SK-N-DZ (cell line): ENCODE measurements at regions not wholly inside any gene's neighbourhood (a gene's known extent, or its start where the extent isn't known, plus 50 kb on each side); places are given as distances from the start of the nearest gene placed in this dataset.

ENCODE experiments used
- DNase-seq: peaks from one replicate; pipeline ENCODE4 v3.0.0-alpha.2; 2015; ENCODE audit warnings: low spot score

DNA sequence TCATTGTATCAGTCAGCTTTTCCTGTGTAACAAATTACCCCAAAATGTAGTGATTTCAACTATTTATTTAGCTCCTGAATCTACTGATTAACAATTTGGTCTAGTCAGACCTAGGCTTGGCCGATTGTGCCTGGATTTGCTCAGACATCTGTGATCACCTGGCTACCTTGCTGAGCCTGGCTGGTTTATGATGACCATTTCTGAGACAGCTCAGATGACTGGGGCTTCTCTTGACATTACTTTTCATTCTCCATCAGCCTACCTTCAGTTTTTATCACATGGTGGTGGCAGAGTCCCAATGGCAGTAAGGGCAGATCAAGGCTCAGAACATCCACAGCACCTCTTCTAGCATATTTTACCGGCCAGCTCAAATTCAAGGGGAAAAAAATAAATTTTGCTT is 286.3 kb downstream of the BTG1 start:
- no peak for DNase-seq

DNA sequence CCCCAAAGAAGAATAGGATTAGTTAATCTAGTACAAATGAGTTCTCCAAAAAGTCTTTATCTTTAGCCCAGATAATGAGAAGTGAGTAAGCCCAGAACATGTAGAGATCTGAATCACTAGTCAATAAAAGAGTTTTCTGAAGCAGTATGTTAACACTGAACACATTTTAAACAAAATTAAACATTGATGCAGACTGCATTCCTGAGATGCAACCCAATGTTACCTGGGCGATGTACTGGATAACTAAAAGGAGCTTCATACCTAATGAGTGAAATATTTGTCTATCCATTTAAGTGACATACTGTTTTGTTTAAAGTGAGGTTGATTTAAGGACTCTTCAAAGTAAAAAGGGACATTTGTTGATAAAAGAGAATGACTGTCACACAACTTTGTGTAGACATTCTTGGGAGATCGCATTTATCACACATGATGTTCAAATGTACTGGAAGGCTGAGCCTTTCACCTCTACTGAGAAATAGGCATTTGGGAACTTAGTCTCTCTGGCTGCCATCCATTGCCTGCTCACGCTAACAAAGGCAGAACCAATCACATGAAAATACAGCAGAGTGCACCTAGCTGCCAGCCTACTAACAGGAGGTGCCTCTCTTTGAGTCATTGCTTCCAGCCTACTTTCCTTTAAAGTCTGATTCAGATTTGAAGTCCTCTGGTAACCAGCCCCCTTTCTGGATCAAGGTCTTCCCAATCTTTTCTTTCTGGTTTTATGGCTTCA is 287.7 kb downstream of the BTG1 start:
- DNase-seq = no peak

DNA sequence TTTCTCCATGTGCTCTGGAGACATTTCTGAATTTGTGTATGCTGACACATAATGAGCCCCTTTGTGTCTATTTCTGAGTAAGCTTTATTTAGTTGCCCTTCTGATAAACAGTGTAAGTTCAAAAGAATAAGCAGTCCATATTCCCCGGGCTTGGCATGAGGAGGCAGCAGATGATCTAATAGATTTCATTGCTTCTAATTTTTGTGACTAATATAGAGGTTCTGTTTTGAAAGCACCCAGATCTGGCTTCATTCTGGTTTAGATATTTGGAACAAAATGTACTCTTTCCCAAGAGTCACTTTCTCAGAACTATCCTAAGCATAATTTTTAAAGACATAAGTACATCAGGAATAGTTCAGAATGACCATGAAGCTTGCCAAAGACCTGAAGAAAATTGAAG is 290.9 kb downstream of the BTG1 start:
- DNase-seq = no peak

GRCh38 chr12:91853350-91854127 is 292.1 kb downstream of the BTG1 start:
- no peak for DNase-seq

DNA sequence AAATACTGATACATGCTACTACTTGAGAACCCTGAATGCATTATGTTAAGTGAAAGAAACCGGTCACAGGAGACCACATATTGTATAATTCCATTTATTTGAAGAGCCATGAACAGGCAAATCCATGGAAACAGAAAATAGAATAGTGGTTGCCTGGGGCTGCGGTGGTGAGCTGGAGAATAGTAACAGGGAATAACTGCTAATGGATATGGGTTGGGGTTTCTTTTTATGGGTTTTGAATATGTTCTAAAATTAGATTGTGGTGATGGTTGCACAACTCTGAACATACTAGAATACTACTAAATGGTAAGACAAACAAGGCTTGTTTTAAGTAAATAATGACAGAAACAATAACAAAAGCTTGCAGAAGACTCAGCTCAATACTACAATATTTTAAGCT is 293.0 kb downstream of the BTG1 start:
- no peak for DNase-seq

DNA sequence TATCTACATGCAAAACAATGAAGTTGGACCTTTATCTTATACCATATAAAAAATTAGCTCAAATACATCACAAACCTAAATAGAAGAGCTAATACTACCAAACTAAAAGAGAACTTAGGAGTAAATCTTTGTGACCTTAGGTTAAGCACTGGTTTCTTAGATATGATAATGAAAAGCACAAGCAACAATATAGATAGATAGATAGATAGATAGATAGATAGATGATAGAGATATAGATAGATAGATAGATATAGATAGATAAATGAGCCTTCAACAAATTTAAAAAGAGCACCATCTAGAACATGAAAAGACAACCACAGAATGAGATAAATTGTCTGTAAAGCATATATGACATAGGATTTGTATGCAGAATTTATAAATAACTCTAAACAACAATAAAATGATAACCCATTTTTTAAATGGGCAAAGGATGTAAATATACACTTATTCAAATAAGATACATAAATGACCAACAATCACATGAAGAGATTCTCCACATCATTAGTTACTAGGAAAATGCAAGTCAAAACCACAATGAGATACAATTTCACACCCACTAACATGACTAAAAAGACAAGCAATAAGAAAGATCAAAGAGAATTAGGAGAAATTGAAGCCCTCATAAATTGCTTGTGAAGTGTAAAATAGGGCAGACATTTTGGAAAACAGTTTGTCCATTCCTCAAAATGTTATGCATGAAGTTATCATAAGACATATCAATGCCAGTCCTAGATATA is 293.7 kb downstream of the BTG1 start:
- no peak for DNase-seq

DNA sequence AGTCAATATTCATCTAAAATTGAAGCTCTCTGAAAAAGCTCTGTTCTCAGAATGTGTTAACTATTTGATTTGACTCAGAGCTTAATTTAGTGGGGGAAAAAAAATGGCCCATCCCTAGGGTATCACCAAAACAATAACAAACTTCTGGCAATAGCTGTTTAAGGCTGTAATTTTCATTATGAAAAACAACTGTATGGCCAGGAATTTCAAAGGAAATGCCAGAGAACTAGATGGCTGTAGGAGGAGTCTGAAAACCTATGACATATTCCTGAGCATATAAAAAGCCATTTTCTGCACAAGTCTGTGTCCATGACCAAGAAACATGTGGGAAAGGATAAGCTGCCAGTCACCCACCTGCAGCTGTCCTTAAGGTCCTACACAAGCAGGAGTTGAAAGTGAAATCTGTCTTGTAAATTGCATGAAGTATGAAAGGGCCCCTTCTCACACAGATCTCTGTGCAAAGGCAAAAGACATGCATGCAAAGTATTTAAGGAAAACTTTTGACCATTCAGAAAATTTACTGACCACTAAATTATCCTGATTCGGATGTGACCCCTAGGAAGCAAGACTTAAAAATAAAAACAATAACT is 299.1 kb downstream of the BTG1 start:
- no peak for DNase-seq

GRCh38 chr12:91845365-91845764 is 300.3 kb downstream of the BTG1 start:
- DNase-seq = no peak

DNA sequence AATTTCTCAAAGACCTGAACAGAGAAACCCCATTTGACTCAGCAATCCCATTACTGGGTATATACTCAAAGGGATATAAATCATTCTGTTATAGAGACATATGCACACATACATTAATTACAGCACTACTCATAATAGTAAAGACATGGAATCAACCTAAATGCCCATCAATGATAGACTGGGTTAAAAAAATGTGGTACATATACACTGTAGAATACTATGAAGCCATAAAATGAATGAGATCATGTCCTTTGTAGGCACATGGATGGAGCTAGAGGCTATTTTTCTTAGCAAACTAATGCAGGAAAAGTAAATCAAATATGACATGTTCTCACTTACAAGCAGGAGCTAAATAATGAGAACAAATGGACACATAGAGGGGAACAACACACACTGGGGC is 303.8 kb downstream of the BTG1 start:
- DNase-seq = no peak

DNA sequence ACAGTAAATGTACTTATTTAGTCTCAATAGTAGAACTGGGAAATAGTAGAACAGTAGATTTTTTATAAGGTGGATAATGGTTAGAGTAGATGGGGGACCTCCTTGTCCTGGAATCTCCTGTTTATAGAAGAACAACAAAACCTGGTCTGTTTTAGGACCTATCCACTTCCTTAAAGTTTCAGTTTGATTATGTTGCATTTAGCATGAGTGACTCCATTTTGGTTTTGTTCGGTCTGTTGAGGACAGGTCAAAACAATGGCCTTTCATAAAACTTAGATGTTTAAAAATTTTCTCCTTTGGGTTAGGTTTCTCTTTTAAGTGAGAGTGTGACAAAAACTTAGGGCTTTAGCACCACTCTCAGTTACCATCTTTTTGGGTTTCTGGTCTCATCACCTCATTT is 308.9 kb downstream of the BTG1 start:
- DNase-seq = no peak

- no peak for DNase-seq
These were observed 309.4 kb downstream of the BTG1 start for GRCh38 chr12:91836264-91836663.

- no peak for DNase-seq
These were observed 310.0 kb downstream of the BTG1 start for GRCh38 chr12:91835693-91836092.

DNA sequence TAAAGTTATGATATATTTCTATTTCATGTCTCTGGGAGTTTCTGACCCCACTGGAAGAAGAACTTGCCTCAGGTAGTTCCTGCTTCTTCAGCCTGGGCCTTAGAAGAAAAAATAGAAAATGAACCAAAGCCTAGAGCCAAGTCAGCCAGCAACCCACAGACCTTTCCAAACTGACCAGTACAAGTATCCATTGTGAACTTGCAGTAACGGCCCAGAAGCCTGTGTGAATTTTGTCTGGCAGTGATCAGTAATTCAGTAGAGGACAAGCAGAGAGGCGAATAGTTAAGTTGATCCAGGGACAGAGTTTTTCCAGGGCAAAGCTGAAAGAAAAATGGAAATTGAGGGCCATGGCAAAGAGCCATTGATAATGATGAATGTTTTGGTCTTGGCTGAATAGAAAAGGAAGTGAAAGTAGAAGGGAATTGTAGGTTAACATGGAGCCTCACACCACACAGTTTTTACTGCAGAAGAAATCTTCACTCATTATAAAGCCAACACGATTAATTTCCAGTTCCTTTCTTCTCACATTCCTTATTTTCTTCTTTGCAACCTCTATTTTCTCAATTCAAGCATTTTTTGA is 311.8 kb downstream of the BTG1 start:
- no peak for DNase-seq

- no peak for DNase-seq
These were observed 319.6 kb downstream of the BTG1 start for GRCh38 chr12:91825999-91826398.

- no peak for DNase-seq
These were observed 320.7 kb downstream of the BTG1 start for GRCh38 chr12:91824991-91825390.

DNA sequence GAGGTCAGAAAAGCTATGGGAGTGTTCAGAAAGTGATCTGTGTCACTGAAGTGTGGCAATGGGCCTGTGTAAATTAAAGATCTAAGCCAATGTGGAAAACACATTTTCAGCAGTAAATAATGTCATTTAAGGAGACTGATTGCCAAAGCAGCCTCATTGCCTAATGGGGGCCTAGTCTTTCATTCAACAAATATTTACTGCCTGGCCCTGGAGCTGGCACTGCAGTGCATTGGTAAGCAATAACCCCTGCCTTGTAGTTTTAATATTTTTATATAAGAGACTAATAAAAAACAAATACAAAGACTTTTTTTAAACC is 326.6 kb downstream of the BTG1 start:
- no peak for DNase-seq

DNA sequence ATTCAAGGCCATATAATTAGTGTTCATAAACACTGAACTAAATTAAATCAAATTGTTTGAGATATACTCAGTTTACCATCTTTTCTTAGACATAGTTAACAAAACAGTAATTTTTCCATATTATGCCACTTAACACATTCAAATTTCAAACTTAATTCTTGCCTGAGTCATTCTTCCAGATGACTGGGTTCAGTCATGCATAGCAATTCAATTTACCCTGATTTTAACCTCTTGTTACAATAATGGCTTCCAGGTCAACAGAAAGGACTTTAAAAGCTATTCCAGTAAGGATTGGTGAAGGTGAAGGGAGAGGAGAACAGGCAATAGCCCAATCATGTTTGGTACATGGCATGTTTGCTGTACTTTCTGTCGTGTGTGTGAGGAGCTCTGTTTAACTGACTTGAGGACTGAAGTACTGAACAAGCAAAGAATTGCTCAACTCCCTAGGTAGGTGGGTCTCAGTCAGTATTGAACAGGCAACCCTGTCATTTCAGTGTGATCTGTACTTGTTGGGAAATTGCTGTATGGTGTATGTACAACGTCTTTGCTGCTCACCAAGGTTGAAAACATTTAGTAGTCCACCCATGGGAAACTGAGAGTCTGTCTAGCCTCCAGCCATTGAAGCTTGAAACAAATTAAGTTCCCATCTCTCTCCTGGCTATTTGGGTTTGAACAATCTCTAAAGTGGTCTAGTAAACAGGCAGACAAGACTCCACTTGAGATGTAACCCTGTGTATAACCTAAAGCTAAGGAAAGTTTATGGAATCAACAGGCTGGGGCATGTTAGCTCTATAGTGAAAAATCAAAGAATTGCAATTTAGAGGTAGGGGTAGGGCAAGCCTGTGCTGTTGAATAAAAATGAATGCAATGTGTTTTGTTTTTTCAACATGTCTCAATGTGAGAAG is 327.2 kb downstream of the BTG1 start:
- peak; percentile 21 for DNase-seq

DNA sequence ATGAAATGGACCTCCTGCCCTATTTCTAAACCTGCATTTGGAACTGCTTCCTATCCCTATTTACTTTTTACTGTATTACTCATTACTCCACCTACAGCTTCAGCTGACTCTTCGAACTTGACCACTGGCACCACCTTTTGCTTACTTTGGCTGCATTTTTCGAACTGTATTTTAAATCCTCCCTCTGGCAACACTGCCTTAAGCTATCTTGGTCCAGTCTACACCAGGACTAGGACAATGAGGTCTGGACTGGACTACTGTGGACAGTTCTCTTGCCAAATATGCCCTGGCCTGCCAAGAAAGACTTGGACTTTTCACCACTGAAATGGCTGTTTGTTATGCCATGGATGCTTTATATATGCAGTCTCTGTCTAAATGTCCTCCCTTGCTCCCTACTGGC is 328.1 kb downstream of the BTG1 start:
- DNase-seq = no peak

- no peak for DNase-seq
These were observed 331.9 kb downstream of the BTG1 start for GRCh38 chr12:91813701-91814100.

DNA sequence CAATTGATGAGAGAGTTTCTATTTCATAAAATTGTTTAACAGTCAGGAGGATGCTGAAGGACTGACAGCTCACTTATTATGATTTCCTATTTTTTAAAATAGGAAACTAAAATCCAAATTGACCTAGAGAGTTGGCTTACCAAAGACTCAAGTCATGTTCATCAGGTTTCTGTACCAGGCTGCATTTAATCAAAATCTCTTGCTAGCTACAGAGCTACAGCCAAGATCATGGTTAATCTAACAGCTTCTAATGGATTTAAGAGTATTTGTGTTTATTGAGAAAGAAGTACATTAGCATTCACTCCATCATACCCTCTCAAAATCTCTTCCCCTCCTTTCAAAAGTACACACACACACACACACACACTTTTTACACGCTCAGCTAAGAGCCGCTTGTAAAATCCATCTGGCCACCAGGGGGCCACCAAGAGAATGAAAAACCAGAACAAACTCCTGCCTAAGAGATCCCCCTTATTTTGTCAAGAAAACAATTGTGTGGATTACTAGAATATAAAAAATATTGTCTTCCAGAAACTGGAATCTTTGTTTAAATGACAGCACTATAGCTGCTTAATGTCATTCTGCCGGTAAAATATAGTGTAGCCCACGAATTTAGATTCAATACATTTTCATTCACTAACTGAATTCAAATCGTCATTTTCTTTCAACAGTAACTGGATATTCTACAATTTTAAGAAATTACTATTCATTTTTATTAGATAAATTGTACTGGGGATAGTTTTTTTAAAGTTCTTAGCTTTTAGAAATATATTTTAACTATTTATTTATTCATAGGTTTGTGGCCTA is 334.0 kb downstream of the BTG1 start:
- DNase-seq = peak; percentile 55
